ENCODE measurements at regions not wholly inside any gene's neighbourhood (a gene's known extent, or its start where the extent isn't known, plus 50 kb on each side); places are given as distances from the start of the nearest gene placed in this dataset.

- TF ChIP-seq CTCF (IDR thresholded peaks at IDR 0.05) (no peak), POLR2A (IDR thresholded peaks at IDR 0.05) (no peak)
These were observed 91.0 kb upstream of the DAPK1 start for GRCh38 chr9:87406543-87407166.
